ENCODE measurements at regions not wholly inside any gene's neighbourhood (a gene's known extent, or its start where the extent isn't known, plus 50 kb on each side); places are given as distances from the start of the nearest gene placed in this dataset.
"Not testable (repeated sequence)": the region's sequence is repeated elsewhere in the genome, so short reads cannot be mapped to it uniquely, and the experiment has no call there.

- DNase-seq: peak in 1 of 2 experiments; percentile 13
These were observed 150.7 kb upstream of the SPRED2 start for GRCh38 chr2:65583061-65583460.

GRCh38 chr2:65582364-65582763 lies 150.0 kb upstream of the SPRED2 start:
- DNase-seq: no peak

GRCh38 chr2:65580824-65581223 lies 148.4 kb upstream of the SPRED2 start:
- no peak for DNase-seq

GRCh38 chr2:65579506-65580235 lies 147.3 kb upstream of the SPRED2 start:
- no peak for DNase-seq

GRCh38 chr2:65577654-65578053 lies 145.3 kb upstream of the SPRED2 start:
- no peak for DNase-seq

GRCh38 chr2:65576861-65577601 lies 144.6 kb upstream of the SPRED2 start:
- DNase-seq: no peak

- DNase-seq: no peak
These were observed 143.9 kb upstream of the SPRED2 start for GRCh38 chr2:65576278-65576677.

- no peak for DNase-seq
These were observed 142.6 kb upstream of the SPRED2 start for GRCh38 chr2:65574993-65575392.

- not testable (repeated sequence) for DNase-seq
These were observed 136.4 kb upstream of the SPRED2 start for GRCh38 chr2:65568656-65569440.

GRCh38 chr2:65566617-65567016 lies 134.2 kb upstream of the SPRED2 start:
- DNase-seq: no peak

- DNase-seq: peak in 1 of 2 experiments; percentile 38
These were observed 133.3 kb upstream of the SPRED2 start for GRCh38 chr2:65565681-65566080.

- no peak for DNase-seq
These were observed 131.9 kb upstream of the SPRED2 start for GRCh38 chr2:65564299-65564698.

- no peak for DNase-seq
These were observed 130.5 kb upstream of the SPRED2 start for GRCh38 chr2:65562890-65563289.

- DNase-seq: no peak
These were observed 126.3 kb upstream of the SPRED2 start for GRCh38 chr2:65558743-65559142.

GRCh38 chr2:65557616-65558573 lies 125.5 kb upstream of the SPRED2 start:
- no peak for DNase-seq

- no peak for DNase-seq
These were observed 122.6 kb upstream of the SPRED2 start for GRCh38 chr2:65554765-65555591.

GRCh38 chr2:65553504-65554074 lies 121.2 kb upstream of the SPRED2 start:
- DNase-seq: no peak

- no peak for DNase-seq
These were observed 119.1 kb upstream of the SPRED2 start for GRCh38 chr2:65551528-65551927.

GRCh38 chr2:65550246-65550645 lies 117.8 kb upstream of the SPRED2 start:
- DNase-seq: no peak

- DNase-seq: no peak
These were observed 117.2 kb upstream of the SPRED2 start for GRCh38 chr2:65549631-65550030.

GRCh38 chr2:65549257-65549627 lies 116.8 kb upstream of the SPRED2 start:
- no peak for DNase-seq
